HG03460 (cell line): ENCODE measurements at regions not wholly inside any gene's neighbourhood (a gene's known extent, or its start where the extent isn't known, plus 50 kb on each side); places are given as distances from the start of the nearest gene placed in this dataset.
"Not testable (repeated sequence)": the region's sequence is repeated elsewhere in the genome, so short reads cannot be mapped to it uniquely, and the experiment has no call there.

ENCODE experiments used
- ATAC-seq: cut with Tn5 transposase; IDR thresholded peaks from one replicate; pipeline ENCODE4 v1.9.1; 2021; ENCODE audit not compliant: unreplicated experiment

- no peak for ATAC-seq
Measured at GRCh38 chr14:55803873-55804553, 224.0 kb downstream of the KTN1 start.

DNA sequence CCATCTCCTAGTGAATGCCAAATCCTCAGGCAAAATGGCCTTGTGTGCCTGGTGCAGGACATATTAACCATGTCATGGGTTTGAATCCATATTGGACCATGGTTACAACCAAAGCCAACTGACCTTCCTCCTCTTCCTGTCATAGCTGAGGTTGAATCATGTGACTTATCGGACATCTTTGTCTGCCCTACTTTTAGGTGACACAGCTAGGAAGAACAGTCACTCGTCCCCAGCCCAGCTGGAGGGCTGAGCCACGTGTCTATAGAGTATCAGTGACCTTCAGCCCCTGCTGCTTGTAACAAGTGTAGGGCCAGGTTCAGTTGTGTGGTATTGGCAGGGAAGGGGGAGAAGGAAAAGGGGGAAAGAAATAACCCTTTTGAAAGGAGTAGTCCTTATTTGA lies 225.2 kb downstream of the KTN1 start:
- ATAC-seq = no peak

GRCh38 chr14:55807053-55807880 lies 227.3 kb downstream of the KTN1 start:
- peak; percentile 66 for ATAC-seq

- no peak for ATAC-seq
Measured at GRCh38 chr14:55807881-55808379, 227.9 kb downstream of the KTN1 start.

GRCh38 chr14:55813630-55814029 lies 233.6 kb downstream of the KTN1 start:
- no peak for ATAC-seq

GRCh38 chr14:55814064-55814463 lies 234.1 kb downstream of the KTN1 start:
- no peak for ATAC-seq

DNA sequence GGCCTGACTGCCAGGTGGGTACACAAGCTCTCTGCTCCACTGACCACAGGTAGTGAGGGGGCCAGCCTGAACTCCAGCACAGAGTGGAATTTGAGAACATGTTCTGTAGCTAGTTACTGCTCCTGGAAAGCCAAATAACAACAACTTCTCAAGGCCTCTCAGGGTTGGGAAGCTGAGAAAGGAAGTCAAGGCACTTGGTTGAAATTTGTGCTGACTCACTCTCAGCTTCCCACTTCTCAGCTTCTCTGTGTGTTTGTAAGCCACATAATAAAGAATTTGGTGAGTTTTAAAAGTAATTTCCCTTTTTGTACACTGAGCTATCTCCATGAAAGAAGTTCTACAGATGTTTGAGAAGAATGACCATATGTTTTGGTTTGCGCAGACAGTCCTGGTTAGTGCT lies 234.9 kb downstream of the KTN1 start:
- no peak for ATAC-seq

GRCh38 chr14:55816225-55816624 lies 236.2 kb downstream of the KTN1 start:
- no peak for ATAC-seq

DNA sequence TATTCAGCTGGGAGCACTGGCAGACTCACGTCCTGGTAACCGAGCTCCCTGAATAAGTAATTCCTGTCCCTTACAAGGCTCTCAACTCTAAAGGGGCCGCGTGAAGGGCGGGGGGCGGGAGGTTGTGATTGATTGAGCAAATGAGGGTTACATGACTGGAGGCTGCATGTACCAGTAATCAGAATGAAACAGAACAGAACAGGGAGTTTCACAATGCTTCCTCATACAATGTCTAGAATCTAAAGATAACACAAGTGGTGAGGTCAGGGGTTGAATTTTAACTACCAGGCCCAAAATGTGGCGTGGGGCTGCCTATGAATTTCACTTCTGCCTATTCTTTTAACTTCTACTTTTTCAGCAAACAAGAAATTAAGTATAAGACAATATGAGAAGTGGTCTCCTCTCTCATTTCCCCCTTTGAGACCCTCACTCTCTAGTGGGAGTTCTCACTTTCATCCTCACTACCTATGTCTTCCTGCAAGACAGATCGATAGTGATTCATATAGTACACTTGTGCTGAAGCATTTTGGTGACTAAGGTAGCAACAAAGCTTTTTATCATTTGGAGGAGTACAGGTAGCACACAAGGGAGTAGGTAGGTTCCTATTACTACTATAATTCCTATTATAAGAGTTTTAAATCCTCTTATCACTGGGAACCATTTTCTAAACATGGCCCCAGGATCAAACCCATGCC lies 239.8 kb downstream of the KTN1 start:
- ATAC-seq = peak; percentile 89

- no peak for ATAC-seq
Measured at GRCh38 chr14:55822906-55823305, 242.9 kb downstream of the KTN1 start.

DNA sequence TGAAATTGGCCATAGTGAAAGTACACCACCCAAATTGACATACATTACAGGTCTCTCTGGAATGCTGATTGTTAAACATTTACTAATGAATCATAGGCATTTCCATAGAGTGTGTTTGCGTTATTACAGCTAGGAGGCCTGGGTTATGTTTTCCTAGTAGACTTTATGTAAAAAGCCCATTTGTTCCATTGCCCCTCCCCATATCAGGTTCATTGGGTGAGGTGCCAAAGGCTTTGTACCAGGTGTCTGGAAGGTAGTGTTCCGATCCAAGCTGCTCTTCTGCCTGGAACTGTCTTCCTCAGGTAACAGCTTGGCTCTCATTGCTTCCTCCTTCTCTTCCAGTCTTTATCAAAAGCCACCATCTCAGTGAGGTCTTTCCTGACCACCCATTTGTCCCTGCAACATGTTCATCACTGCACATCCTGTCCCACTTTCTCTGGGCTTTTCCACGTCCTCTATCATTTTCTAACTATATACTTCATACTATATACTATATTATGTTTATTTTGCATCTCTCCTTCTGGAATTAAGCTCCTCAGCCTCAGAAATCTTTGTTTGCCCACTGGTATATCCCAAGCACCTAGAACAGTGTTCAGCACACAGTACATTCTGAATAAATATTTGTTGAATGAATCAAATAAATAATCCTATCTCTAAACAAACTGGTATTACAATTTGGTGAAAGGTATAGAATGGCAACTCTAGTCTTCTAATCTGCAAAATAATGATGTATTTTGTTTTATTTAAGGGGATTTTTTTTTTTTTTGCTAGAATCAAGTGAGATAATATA lies 252.3 kb downstream of the KTN1 start:
- ATAC-seq = no peak

- peak; percentile 53 for ATAC-seq
Measured at GRCh38 chr14:55832974-55833373, 253.0 kb downstream of the KTN1 start.

DNA sequence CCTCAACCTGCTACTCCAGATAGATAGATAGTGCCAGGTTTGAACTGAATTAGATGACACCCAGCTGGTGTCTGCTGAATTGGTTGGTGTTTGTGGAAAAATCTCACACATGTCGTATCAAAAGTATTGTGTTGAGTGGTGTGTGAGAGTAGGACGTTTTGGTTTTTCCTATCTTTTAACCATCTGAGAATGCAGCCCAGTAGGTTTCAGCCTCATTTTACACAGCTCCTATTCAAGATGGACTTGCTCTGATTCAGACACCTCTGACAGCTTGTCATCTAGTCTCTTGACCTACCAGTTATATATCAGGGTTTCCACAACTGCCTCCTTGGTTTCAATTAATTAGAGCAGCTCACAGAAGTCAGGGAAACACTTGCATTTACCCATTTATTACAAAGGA lies 254.4 kb downstream of the KTN1 start:
- ATAC-seq = no peak

GRCh38 chr14:55835985-55836384 lies 256.0 kb downstream of the KTN1 start:
- ATAC-seq = no peak

DNA sequence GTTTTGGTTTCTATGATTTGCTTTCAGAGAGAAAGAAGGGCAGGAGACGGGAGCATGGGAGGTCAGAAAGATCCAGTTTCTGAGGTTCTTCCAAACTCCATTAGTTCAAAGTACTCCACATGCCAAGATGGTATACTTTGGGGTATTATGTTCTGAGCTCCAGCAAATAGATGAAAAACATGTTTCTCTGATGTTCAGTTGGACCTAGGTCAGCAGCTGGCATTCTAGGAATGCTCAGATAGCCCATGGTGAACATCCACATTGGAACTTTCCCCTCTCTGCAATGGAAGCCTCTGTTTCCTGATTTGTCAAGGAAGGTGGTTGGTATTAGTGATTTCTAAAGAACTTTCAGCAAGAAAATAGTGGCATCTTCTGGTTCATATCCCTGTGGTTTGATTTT lies 257.5 kb downstream of the KTN1 start:
- ATAC-seq = no peak

- ATAC-seq = no peak
Measured at GRCh38 chr14:55838529-55839052, 258.6 kb downstream of the KTN1 start.

GRCh38 chr14:55839301-55839947 lies 259.4 kb downstream of the KTN1 start:
- not testable (repeated sequence) for ATAC-seq

- no peak for ATAC-seq
Measured at GRCh38 chr14:55840821-55841220, 260.8 kb downstream of the KTN1 start.

DNA sequence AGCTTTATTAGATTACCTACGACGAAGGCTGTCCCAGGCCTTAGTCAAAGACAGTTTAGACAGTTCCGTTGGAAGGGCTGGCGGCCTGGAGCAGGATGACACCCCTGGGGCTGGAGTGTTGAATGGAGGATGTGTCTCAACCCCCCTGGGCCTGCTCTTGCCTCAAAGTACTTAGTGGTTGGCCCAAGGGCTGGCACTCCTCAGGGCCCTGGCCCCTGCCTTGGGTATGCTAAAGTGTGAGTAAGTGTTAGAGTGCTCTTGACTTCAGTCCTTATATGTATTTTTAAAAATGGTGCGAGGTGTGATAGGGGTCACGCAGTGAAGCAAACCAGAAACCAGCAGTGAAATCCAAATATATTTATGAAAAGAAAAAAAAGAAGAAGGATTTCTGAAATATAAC lies 261.6 kb downstream of the KTN1 start:
- no peak for ATAC-seq

DNA sequence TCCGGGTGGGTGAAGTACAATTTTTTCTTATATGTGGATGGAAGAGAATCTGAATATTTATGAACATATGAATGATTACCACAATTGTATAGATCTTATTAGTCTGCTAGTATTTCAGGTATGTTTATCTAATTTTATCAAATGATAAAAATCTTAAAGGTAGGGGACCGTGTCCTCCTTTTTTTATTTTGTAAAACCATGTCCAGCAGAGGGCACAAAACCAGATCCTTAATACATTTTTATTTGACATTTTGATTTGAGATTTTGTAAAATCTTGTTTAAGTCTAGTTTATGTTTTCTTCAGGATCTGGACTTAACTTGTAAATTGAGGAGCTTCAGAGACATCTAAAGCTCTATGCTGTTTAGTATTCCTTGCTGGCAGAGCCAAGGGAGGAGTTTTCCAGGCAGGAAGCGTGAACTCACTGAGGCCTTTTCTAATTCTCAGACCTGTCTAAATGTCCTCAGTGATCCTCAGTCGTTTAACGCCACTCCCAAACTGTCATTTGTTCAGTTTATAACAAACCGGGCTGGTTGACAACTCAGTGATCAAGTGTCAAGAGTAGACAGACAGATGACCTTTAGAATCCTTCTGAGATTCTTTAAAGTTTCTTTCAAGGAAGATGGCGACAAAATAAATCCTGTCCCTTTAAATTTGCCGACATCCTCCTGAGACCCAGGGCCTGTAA lies 263.9 kb downstream of the KTN1 start:
- ATAC-seq = no peak
